Uterus (tissue), 3 donors: ENCODE measurements at regions not wholly inside any gene's neighbourhood (a gene's known extent, or its start where the extent isn't known, plus 50 kb on each side); places are given as distances from the start of the nearest gene placed in this dataset.

Experiments
- DNase-seq, 2 donors: peaks; one replicate each; pipeline ENCODE4 v3.0.0-alpha.2; 2019 to 2020
- H3K27ac ChIP-seq, 2 donors: fragments of 200-600 bp; sonication (generic); 1 replicate in 1 of 2; 2 replicates in 1 of 2; pipeline ENCODE4 v1.5.1; 2016 to 2018
- H3K27me3 ChIP-seq, 2 donors: fragments of 200-600 bp; sonication (generic); one replicate each; pipeline ENCODE4 v1.5.1; 2018 to 2019; ENCODE audit warnings: control low read depth in 1 of 2
- H3K36me3 ChIP-seq, 2 donors: fragments of 200-600 bp; sonication (generic); one replicate each; pipeline ENCODE4 v1.5.1; 2019; ENCODE audit warnings: control low read depth in 1 of 2
- H3K4me1 ChIP-seq, 2 donors: fragments of 200-600 bp; sonication (generic); one replicate each; pipeline ENCODE4 v1.5.1; 2018 to 2019; ENCODE audit warnings: control low read depth in 1 of 2
- H3K4me3 ChIP-seq, 2 donors: fragments of 200-600 bp; sonication (generic); 1 replicate in 1 of 2; 2 replicates in 1 of 2; pipeline ENCODE4 v1.5.1; 2018 to 2019; ENCODE audit warnings: mild to moderate bottlenecking in 1 of 2
- H3K9me3 ChIP-seq, 2 donors: fragments of 200-600 bp; sonication (generic); one replicate each; pipeline ENCODE4 v1.5.1; 2019; ENCODE audit warnings: control low read depth in 1 of 2
- CTCF ChIP-seq, 4 experiments: fragments of 200-600 bp in 2 of 4; fragments of 450-650 bp in 2 of 4; sonication (generic) in 2 of 4; IDR thresholded peaks; one replicate each; pipeline ENCODE4 v1.5.1; 2016 to 2019; ENCODE audit warnings: antibody characterized with exemption in 4 of 4, mild to moderate bottlenecking in 2 of 4, moderate library complexity in 1 of 4
- POLR2A ChIP-seq, 2 donors: fragments of 450-650 bp; IDR thresholded peaks; one replicate each; pipeline ENCODE4 v1.6.1; 2016; ENCODE audit warnings: antibody characterized with exemption in 2 of 2, mild to moderate bottlenecking in 1 of 2, moderate library complexity in 1 of 2
- intact Hi-C: fragments of 100-400 bp; cut with DNase I; formaldehyde crosslinking; loops from one replicate; pipeline ENCODE4 v1.15.1; 2023; ENCODE audit warnings: low total_unique reads
- donor health status: DM: yes; HTN: yes; CAD: no.

- H3K27me3 ChIP-seq = no peaks in the 10 kb centered on the region
- no peaks in the 10 kb centered on the region for H3K36me3 ChIP-seq
- H3K4me1 ChIP-seq = no peaks in the 10 kb centered on the region
- no peak overlapping the region for H3K27ac ChIP-seq
- no peaks in the 10 kb centered on the region for H3K9me3 ChIP-seq
- intact Hi-C loops = no loop called here
- DNase-seq = no peak
- no peak overlapping the region for H3K4me3 ChIP-seq
- TF ChIP-seq CTCF (IDR thresholded peaks at IDR 0.05) (no peak), POLR2A (IDR thresholded peaks at IDR 0.05) (no peak)
Observed at GRCh38 chr19:28871099-28871725, 341.7 kb downstream of the UQCRFS1 start.

DNA sequence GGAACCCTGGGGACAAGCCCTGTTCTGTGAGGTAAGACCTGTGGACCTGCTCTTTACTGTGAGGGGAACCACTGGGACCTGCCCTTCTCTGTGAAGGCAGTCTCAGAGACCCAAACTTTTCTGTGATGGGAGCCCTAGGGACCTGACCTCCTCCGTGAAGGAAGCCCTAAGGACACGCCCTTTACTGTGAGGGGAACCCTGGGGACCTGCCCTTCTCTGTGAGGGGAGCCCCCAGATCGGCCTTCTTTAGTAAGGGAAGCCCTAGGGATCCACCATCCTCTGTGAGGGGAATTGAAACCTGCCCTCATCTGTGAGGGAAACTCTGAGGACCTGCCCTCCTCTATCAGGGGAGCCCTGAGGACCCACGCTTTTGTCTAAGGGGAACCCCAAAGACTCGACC is 343.5 kb downstream of the UQCRFS1 start:
- intact Hi-C loops = no loop called here
- Histone ChIP-seq H3K4me3 (no peak overlapping the region), H3K36me3 (no peaks in the 10 kb centered on the region), H3K9me3 (no peaks in the 10 kb centered on the region), H3K27ac (no peak overlapping the region), H3K4me1 (no peaks in the 10 kb centered on the region), H3K27me3 (no peaks in the 10 kb centered on the region)
- no peak for TF ChIP-seq POLR2A (IDR thresholded peaks at IDR 0.05)
- no peak for TF ChIP-seq CTCF (IDR thresholded peaks at IDR 0.05)
- DNase-seq = no peak

DNA sequence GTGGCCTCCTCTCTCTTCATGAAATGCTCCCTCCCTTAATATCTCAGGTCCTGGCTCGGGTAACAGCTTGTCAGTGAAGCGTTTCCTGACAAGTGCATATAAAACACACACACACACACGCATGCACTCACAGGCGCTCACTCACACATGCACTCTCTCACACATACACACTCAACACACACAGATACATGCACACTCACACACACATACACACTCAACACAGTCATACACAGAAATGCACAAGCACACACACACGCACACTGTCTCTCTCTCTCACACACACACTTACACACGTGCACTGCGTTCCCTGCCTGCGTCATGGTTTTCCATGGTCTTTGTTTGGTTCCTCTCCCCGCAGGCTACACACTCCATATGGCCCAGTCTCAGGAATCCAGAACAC is 344.1 kb downstream of the UQCRFS1 start:
- intact Hi-C loops = no loop called here
- DNase-seq = no peak

DNA sequence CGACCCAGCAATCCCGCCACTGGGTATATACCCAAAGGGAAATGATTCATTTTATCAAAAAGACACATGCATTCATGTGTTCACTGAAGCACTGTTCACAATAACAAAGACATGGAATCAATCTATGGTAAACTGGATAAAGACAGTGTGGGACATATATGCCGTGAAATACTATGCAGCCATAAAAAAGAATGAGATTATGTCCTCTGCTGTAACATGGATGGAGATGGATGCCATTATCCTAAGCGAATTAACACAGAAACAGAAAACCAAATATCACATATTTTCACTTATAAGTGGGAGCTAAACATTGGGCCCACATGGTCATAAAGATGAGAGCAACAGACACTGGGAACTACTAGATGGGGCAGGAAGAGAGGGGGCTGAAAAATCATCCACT is 345.0 kb downstream of the UQCRFS1 start:
- DNase-seq = no peak
- Histone ChIP-seq H3K27ac (no peak overlapping the region), H3K4me3 (no peak overlapping the region), H3K4me1 (no peaks in the 10 kb centered on the region), H3K27me3 (no peaks in the 10 kb centered on the region), H3K36me3 (no peaks in the 10 kb centered on the region), H3K9me3 (no peaks in the 10 kb centered on the region)
- intact Hi-C loops = no loop called here
- no peak for TF ChIP-seq CTCF (IDR thresholded peaks at IDR 0.05)
- no peak for TF ChIP-seq POLR2A (IDR thresholded peaks at IDR 0.05)

More for the DNA sequence above, 344.1 kb downstream of the UQCRFS1 start:
- H3K27ac ChIP-seq = no peak overlapping the region
- no peaks in the 10 kb centered on the region for H3K4me1 ChIP-seq
- H3K36me3 ChIP-seq = no peaks in the 10 kb centered on the region
- no peaks in the 10 kb centered on the region for H3K9me3 ChIP-seq
- no peak overlapping the region for H3K4me3 ChIP-seq
- H3K27me3 ChIP-seq = no peaks in the 10 kb centered on the region
- TF ChIP-seq CTCF (IDR thresholded peaks at IDR 0.05) = no peak
- no peak for TF ChIP-seq POLR2A (IDR thresholded peaks at IDR 0.05)

- Histone ChIP-seq H3K27me3 (no peaks in the 10 kb centered on the region), H3K36me3 (no peaks in the 10 kb centered on the region), H3K4me3 (no peak overlapping the region), H3K27ac (peak overlapping the region; percentile 8 to 44), H3K9me3 (no peaks in the 10 kb centered on the region), H3K4me1 (no peaks in the 10 kb centered on the region)
- no peak for TF ChIP-seq CTCF (IDR thresholded peaks at IDR 0.05)
- intact Hi-C loops = no loop called here
- DNase-seq = peak; percentile 24 to 45
Observed at GRCh38 chr19:28864577-28865042, 348.3 kb downstream of the UQCRFS1 start.
